SK-N-SH (cell line): ENCODE measurements at regions not wholly inside any gene's neighbourhood (a gene's known extent, or its start where the extent isn't known, plus 50 kb on each side); places are given as distances from the start of the nearest gene placed in this dataset.

ENCODE experiments used
- RFX5 ChIP-seq: IDR thresholded peaks from 2 replicates; pipeline ENCODE4 v1.6.1; 2012; ENCODE audit warnings: mild to moderate bottlenecking, improper control_type of control experiment, low read length
- YY1 ChIP-seq: IDR thresholded peaks from 2 replicates; pipeline ENCODE4 v1.4.0; 2012; ENCODE audit warnings: low read depth, mild to moderate bottlenecking
- TF ChIP-seq, protein P1 (sequence below): fragments of 200-600 bp; sonication (generic); IDR thresholded peaks from 2 replicates; pipeline ENCODE4 v1.6.1; 2017; ENCODE audit warnings: antibody characterized with exemption, mild to moderate bottlenecking, moderate library complexity
- TF ChIP-seq, protein P2 (sequence below): IDR thresholded peaks from 2 replicates; pipeline ENCODE4 v1.4.0; 2012; ENCODE audit warnings: low read depth

GRCh38 chr13:44104969-44105368, 225.3 kb downstream of the LACC1 start:
- TF ChIP-seq YY1: no peak
- TF ChIP-seq, protein P1, sequence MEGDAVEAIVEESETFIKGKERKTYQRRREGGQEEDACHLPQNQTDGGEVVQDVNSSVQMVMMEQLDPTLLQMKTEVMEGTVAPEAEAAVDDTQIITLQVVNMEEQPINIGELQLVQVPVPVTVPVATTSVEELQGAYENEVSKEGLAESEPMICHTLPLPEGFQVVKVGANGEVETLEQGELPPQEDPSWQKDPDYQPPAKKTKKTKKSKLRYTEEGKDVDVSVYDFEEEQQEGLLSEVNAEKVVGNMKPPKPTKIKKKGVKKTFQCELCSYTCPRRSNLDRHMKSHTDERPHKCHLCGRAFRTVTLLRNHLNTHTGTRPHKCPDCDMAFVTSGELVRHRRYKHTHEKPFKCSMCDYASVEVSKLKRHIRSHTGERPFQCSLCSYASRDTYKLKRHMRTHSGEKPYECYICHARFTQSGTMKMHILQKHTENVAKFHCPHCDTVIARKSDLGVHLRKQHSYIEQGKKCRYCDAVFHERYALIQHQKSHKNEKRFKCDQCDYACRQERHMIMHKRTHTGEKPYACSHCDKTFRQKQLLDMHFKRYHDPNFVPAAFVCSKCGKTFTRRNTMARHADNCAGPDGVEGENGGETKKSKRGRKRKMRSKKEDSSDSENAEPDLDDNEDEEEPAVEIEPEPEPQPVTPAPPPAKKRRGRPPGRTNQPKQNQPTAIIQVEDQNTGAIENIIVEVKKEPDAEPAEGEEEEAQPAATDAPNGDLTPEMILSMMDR: no peak
- TF ChIP-seq RFX5: no peak
- TF ChIP-seq, protein P2, sequence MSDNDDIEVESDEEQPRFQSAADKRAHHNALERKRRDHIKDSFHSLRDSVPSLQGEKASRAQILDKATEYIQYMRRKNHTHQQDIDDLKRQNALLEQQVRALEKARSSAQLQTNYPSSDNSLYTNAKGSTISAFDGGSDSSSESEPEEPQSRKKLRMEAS: no peak
